ENCODE measurements at regions not wholly inside any gene's neighbourhood (a gene's known extent, or its start where the extent isn't known, plus 50 kb on each side); places are given as distances from the start of the nearest gene placed in this dataset.

DNA sequence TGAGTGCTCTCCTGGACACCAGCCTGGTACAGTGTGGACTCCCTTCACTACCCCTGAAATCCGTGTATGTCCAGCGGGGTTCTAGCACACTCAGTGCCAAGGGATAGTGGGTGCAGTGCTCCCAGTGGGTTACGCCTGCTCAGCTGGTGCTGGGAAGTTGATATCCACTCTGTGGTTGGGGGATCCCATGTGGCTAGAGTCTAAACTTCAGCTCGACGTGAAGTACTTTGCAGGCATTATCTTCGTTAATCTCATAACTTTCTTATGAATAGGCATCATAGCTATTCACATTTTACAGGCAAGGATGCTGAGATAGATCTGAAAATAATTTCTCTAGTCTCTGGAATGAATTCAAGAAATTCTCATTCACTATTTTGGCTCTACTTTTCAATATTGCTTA, 433.2 kb upstream of the HTR2A start:
- TF ChIP-seq, protein P1, sequence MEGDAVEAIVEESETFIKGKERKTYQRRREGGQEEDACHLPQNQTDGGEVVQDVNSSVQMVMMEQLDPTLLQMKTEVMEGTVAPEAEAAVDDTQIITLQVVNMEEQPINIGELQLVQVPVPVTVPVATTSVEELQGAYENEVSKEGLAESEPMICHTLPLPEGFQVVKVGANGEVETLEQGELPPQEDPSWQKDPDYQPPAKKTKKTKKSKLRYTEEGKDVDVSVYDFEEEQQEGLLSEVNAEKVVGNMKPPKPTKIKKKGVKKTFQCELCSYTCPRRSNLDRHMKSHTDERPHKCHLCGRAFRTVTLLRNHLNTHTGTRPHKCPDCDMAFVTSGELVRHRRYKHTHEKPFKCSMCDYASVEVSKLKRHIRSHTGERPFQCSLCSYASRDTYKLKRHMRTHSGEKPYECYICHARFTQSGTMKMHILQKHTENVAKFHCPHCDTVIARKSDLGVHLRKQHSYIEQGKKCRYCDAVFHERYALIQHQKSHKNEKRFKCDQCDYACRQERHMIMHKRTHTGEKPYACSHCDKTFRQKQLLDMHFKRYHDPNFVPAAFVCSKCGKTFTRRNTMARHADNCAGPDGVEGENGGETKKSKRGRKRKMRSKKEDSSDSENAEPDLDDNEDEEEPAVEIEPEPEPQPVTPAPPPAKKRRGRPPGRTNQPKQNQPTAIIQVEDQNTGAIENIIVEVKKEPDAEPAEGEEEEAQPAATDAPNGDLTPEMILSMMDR (IDR thresholded peaks at IDR 0.05; ENCODE audit: insufficient read depth, low read depth, low read length), result no peak
- TF ChIP-seq EZH2 (IDR thresholded peaks at IDR 0.05; ENCODE audit: insufficient read depth, low read length), result no peak

Measured in astrocyte (in vitro differentiated cells and primary cell).